SK-N-SH treated with all-trans-retinoic acid at 6 μM for 48 hours (cell line): ENCODE measurements at regions not wholly inside any gene's neighbourhood (a gene's known extent, or its start where the extent isn't known, plus 50 kb on each side); places are given as distances from the start of the nearest gene placed in this dataset.

Source experiments
- ARNTL ChIP-seq: fragments of 450-650 bp; formaldehyde crosslinking; IDR thresholded peaks from 2 replicates; pipeline ENCODE4 v1.5.0; 2020; ENCODE audit warnings: low read depth, mild to moderate bottlenecking, moderate library complexity, borderline replicate concordance
- CSDC2 ChIP-seq: fragments of 250-450 bp; sonication (Bioruptor Pico); IDR thresholded peaks from 2 replicates; pipeline ENCODE4 v1.5.0; 2020; ENCODE audit warnings: mild to moderate bottlenecking, moderate library complexity
- GLIS3 ChIP-seq: fragments of 250-450 bp; sonication (Bioruptor Pico); IDR thresholded peaks from 2 replicates; pipeline ENCODE4 v1.5.0; 2020; ENCODE audit warnings: mild to moderate bottlenecking, moderate library complexity
- RARB ChIP-seq: fragments of 250-450 bp; sonication (Bioruptor Pico); IDR thresholded peaks from 2 replicates; pipeline ENCODE4 v1.8.0; 2021; ENCODE audit warnings: mild to moderate bottlenecking, moderate library complexity
- ZFP3 ChIP-seq: fragments of 250-450 bp; sonication (Bioruptor Pico); IDR thresholded peaks from 2 replicates; pipeline ENCODE4 v1.5.0; 2020; ENCODE audit warnings: mild to moderate bottlenecking, moderate library complexity

DNA sequence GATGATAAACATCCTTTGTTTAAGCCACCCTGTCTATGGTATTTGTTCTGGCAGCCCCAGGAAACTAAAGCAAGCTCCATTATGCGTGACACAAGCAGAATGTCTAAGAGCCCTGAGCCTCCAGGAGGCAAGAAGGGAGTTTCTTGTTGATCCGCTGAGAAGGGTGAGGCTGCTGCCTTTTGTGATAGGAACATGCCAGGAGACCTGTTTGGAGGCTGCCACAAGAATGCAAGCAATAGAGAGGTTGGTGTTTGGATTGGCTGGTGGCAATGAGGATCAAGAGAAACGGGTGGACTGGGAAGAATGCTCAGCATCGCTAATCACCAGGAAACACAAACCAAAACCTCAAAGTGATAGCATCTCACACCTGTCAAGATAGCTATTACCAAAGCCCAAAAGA is 104.8 kb downstream of the ASB7 start:
- TF ChIP-seq ZFP3 (CRISPR knock-in tag): no peak
- TF ChIP-seq CSDC2: no peak
- TF ChIP-seq GLIS3 (CRISPR knock-in tag): no peak
- no peak for TF ChIP-seq RARB
- TF ChIP-seq ARNTL: no peak
